Sigmoid colon (tissue), 4 donors: ENCODE measurements at regions not wholly inside any gene's neighbourhood (a gene's known extent, or its start where the extent isn't known, plus 50 kb on each side); places are given as distances from the start of the nearest gene placed in this dataset.

Experiments used
- CTCF ChIP-seq, 4 experiments: fragments of 450-650 bp in 3 of 4; fragments of 200-600 bp in 1 of 4; IDR thresholded peaks; one replicate each; pipeline ENCODE4 v1.5.1; 2016 to 2019; ENCODE audit warnings: antibody characterized with exemption in 4 of 4, mild to moderate bottlenecking in 3 of 4, moderate library complexity in 2 of 4
- EP300 ChIP-seq, 4 donors: sonication (generic); formaldehyde crosslinking; IDR thresholded peaks; one replicate each; pipeline ENCODE4 v1.6.1; 2017; ENCODE audit warnings: antibody characterized with exemption in 4 of 4
- POLR2A ChIP-seq, 2 donors: fragments of 450-650 bp; IDR thresholded peaks; one replicate each; pipeline ENCODE4 v1.6.1; 2016; ENCODE audit warnings: antibody characterized with exemption in 2 of 2, mild to moderate bottlenecking in 2 of 2, moderate library complexity in 2 of 2
- POLR2AphosphoS5 ChIP-seq, 4 donors: sonication (generic); formaldehyde crosslinking; IDR thresholded peaks; one replicate each; pipeline ENCODE4 v1.6.1; 2017; ENCODE audit warnings: antibody characterized with exemption in 4 of 4

- TF ChIP-seq CTCF (IDR thresholded peaks at IDR 0.05) (no peak), POLR2AphosphoS5 (IDR thresholded peaks at IDR 0.05) (no peak), POLR2A (IDR thresholded peaks at IDR 0.05) (no peak), EP300 (IDR thresholded peaks at IDR 0.05) (no peak)
Observed at GRCh38 chr3:117874904-117875874, 1159.5 kb downstream of the IGSF11 start.
